ENCODE measurements at regions not wholly inside any gene's neighbourhood (a gene's known extent, or its start where the extent isn't known, plus 50 kb on each side); places are given as distances from the start of the nearest gene placed in this dataset.
A peak's percentile ranks its signal among the peaks of the same experiment; 100 is the strongest.

- Mint-ChIP-seq H3K9me3 (no peaks in the 10 kb centered on the region), H3K36me3 (no peaks in the 10 kb centered on the region), H3K27ac (peak overlapping the region; percentile 39), H3K4me3 (peak overlapping the region; percentile 40), H3K27me3 (peaks cover 54% of the 10 kb centered on the region), H3K4me1 (ENCODE audit: unreplicated experiment) (peaks cover 34% of the 10 kb centered on the region)
- no peak for TF ChIP-seq CTCF (conservative IDR thresholded peaks at IDR 0.05)
- no peak for DNase-seq (ENCODE audit: extremely low spot score, unreplicated experiment)
These were observed 55.7 kb upstream of the TAC4 start for GRCh38 chr17:49903523-49903922.

- H3K4me1 Mint-ChIP-seq (ENCODE audit: unreplicated experiment) = peaks cover 30% of the 10 kb centered on the region
- TF ChIP-seq CTCF (conservative IDR thresholded peaks at IDR 0.05) = no peak
- peaks cover 68% of the 10 kb centered on the region for H3K27me3 Mint-ChIP-seq
- no peaks in the 10 kb centered on the region for H3K36me3 Mint-ChIP-seq
- no peak overlapping the region for H3K27ac Mint-ChIP-seq
- no peaks in the 10 kb centered on the region for H3K9me3 Mint-ChIP-seq
- H3K4me3 Mint-ChIP-seq = no peak overlapping the region
- no peak for DNase-seq (ENCODE audit: extremely low spot score, unreplicated experiment)
These were observed 57.0 kb upstream of the TAC4 start for GRCh38 chr17:49904893-49905292.

DNA sequence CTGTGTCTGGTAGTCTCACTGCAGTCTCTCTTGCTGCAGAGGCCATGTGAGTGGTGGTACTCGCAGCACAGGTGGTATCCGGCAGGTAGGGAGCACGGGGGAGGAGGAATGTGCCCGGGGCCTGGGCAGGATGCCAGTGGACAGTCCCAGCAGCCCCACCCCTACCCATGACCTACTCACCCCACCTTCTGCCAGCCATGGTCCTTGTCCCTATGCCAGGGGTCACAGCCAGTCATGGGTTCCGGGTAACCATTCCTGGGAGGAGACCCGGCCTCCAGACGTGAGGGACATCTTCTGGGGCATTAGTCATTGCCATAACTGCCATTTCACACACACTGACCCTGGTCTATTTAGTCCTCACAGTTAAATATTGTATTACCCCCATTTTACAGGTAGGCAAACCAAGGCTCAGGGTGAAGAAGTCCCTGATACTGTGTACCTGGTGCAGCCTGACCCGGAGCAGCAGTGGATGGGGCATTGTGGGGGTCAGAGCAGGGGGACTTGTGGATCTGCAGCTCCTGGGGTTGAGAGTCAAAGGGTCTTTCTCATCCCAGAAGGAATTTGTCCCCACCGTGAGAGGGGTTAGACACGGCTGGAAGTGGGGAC is 58.8 kb upstream of the TAC4 start:
- TF ChIP-seq CTCF (conservative IDR thresholded peaks at IDR 0.05) = no peak
- no peak overlapping the region for H3K27ac Mint-ChIP-seq
- peaks cover 32% of the 10 kb centered on the region for H3K4me1 Mint-ChIP-seq (ENCODE audit: unreplicated experiment)
- H3K9me3 Mint-ChIP-seq = no peaks in the 10 kb centered on the region
- no peak for DNase-seq (ENCODE audit: extremely low spot score, unreplicated experiment)
- H3K4me3 Mint-ChIP-seq = no peak overlapping the region
- no peaks in the 10 kb centered on the region for H3K36me3 Mint-ChIP-seq
- peaks cover 71% of the 10 kb centered on the region for H3K27me3 Mint-ChIP-seq

DNA sequence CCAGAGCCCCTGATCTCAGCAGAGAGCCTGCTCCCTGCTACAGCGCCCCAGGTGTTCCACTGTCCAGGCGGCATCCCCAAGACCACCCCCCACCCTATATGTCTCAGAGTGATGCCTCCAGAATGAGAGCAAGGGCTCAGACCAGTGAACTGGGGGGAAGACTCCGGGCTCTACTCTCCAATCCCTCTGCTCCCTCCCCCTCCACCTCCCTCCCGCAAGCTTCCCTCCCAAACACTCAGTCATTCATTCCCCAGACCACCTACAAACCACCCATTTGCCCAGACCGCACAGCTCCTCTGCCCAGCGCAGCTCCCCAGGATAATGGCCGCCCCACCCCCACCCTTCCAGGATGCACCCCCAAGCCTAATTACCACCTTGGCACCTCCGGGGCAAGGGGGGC is 59.4 kb upstream of the TAC4 start:
- no peak for TF ChIP-seq CTCF (conservative IDR thresholded peaks at IDR 0.05)
- Mint-ChIP-seq H3K4me1 (ENCODE audit: unreplicated experiment) (peaks cover 32% of the 10 kb centered on the region), H3K9me3 (no peaks in the 10 kb centered on the region), H3K27me3 (peaks cover 75% of the 10 kb centered on the region), H3K27ac (no peak overlapping the region), H3K4me3 (no peak overlapping the region), H3K36me3 (no peaks in the 10 kb centered on the region)
- no peak for DNase-seq (ENCODE audit: extremely low spot score, unreplicated experiment)

DNA sequence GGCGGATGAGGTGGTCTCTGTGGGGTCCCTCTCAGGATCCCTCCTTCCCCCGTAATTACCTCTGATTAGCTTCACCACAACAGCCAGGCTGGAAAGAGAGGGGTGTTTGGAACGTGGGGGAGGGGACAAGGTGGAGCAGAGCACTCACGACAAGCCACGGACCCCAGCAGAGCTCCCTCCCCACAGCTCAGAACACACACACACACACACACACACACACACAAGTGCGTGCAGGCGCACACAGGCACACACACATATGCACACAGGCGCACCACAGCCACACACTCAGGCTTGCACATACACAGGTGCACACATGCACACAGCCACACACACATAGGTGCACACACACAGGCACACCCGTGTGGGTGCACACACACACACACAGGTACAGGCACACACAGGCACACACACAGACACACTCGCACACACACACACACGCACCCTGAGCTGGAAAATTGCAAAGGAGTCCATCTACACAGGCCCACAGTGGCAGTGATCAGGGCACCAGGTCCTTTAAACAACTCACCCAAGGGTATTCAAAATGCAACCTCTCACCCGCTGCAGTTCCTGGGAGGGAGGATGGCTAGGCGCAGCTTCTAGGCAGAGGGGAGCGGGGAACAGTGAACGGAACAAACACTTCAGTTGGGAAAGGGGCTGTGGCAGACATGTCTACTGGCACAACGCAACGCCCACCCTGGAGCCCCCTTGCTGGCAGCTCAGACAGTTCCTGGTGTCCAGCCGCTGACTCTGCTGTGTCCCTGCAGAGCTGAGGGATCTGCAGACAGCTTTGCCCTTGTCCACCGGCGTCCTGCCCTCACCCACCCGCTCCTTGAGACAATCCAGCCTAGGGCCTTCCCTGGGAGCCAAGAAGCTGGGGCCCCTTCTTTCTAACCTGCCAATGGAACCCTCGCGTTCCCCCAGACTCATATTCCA is 59.9 kb upstream of the DLX4 start:
- no peak for DNase-seq (ENCODE audit: extremely low spot score, unreplicated experiment)
- Mint-ChIP-seq H3K27me3 (peaks cover 73% of the 10 kb centered on the region), H3K9me3 (no peaks in the 10 kb centered on the region), H3K36me3 (no peaks in the 10 kb centered on the region), H3K4me3 (peak overlapping the region; percentile 53), H3K4me1 (ENCODE audit: unreplicated experiment) (peaks cover 22% of the 10 kb centered on the region), H3K27ac (no peak overlapping the region)
- TF ChIP-seq CTCF (conservative IDR thresholded peaks at IDR 0.05) = no peak
